NCI-H226 (cell line): ENCODE measurements at regions not wholly inside any gene's neighbourhood (a gene's known extent, or its start where the extent isn't known, plus 50 kb on each side); places are given as distances from the start of the nearest gene placed in this dataset.

Source experiments
- DNase-seq: peaks from one replicate; pipeline ENCODE4 v3.0.0-alpha.2; 2015

DNA sequence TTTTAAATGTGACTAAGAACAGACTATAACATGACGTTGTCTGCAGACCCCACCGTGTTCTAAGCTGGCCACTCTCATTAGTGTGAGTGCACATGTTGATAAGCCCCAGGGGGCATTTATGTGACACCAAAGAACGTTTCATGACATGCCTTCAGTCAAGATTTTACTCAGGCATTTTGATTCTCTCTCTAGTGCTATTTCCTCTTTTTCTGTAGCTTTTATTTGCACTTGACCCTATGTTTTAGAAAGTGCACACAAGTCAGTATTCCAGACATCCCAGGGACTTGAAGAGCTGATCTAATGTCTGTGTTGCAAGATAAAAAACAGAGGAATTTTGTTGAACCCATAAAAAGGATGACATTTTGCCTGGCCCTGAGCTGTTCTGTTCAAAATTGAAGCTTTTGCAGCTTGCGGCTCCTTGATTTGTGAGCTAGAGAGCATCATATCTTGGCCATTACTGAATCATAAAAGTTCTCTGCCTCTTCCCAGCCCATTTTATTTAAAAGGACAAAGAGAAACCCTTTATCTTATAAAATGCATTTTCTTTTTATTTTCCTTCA, 80.9 kb upstream of the TYRP1 start:
- DNase-seq = no peak

DNA sequence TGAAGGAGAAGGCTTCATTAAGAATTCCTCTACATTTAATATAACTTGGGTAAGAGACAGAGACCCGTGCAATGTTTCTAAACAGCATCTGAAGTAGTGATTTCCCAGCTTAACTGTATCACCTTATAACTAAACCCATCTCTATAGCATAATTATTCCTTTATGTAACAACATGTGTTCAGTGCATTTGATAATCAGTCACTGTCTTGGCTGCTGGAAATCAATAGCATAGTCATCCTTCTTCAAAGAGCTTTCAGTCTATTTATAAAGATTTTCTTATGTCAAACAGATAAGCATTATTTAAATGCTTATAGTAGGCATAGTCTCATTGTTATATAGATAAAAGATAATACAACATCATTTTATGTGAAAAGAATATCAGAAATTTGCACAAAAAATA, 80.1 kb upstream of the TYRP1 start:
- DNase-seq = no peak

DNA sequence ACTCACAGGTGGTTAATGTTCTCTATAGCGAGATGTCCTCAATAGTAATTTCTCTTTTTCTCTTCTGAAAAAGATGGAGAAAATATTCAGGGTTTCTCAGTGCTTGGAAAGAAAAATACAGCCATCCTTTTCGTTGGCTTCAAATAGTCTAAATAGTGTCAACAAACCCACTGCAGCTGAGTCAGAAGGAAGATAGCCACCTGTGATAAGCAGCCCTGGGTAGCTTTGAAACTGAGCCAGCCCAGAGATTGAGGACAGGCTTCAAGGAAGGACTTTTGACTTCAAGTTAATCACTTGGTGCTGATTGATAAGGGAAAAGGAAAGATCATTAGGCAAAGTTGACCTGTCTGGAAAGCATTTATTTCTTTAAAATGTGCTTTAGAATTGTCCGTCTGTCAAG, 78.7 kb upstream of the TYRP1 start:
- no peak for DNase-seq

DNA sequence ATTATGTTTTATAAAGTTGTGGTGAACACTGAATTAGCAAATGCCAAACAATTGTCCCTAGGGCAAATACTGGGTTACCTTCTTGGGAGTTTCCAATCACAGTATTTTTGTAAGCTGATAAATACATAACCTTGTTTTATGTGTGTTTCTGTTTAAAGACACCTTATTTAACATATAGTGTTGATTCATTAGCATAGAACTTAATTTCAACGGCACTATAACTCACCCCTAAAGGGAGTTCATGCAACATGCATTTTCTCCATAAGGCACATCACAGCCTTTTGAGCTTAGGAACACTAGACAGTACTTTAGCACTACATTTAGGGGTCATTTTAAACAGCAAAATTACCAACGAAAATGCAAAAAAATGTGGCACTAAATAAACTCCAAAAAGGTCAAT, 74.2 kb upstream of the TYRP1 start:
- DNase-seq = no peak

DNA sequence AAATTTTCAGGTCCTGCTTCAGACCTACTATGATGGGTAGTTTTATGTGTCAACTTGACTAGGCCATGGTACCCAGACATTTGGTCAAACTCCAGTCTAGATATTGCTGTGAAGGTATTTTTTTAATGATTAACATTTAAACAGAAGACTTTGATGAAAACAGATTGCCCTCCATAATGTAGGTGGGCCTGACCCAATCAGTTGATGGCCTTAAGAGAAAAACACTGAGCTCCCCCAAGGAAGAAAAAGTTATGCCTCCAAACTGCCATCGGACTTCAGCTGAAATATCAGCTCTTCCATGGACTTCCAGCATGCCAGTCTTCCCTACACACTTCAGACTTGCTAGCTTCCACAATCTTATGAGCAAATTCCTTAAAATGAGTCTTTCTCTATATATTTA, 67.3 kb upstream of the TYRP1 start:
- no peak for DNase-seq

DNA sequence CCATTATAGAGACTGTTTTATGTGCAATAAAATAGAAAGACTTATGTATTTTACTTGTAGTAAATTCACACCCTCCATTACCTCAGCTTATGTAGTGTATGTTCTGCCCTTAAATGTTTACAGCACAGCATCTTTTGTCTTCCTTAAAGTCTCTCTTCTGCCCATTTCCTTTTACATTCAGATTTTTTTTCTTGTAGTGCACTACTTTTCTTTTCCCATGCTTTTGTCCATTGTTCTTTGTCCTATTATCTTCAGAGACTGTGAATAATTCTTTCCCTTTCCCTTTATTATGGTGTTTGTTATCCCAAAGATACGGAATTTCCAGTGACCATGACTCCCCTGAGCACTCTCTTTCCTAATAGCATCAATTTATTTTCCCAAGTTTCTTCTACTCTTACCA, 66.1 kb upstream of the TYRP1 start:
- DNase-seq = no peak

DNA sequence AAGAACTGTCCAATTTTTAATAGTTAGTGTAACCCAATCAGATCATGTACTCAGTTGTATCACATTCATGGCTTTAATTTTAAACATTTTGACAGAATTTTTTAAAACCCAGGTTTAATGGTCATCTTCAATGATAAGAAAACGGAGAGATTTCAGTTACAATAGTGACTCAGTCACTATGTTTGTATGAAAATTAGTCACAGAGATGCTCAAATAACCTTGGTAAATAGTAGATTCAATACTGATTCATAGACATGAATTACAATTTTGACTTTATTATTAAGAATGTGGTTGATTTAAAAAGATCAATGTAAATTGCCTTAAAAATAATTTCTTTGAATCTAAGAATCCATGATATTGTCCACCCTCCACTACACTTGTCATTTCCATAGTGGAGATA, 64.6 kb upstream of the TYRP1 start:
- DNase-seq = no peak

DNA sequence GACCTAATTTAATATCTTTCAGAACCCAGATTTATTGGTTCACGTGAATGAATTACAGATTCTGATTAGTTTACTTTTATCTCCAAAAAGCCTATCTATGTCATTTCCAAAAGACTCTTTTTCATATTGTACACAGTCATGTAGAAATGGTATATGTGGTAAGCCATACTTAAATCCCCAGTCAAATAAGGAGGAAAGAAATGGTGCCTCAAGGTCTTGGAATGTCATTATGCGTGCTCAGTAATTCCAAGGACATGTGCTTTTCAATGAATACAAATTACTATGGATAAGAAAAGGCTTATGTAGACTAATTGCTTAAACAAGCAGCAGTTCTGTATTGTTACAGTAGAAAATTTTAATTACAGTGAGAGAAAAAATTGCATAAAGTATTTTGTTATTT, 64.1 kb upstream of the TYRP1 start:
- DNase-seq = no peak

DNA sequence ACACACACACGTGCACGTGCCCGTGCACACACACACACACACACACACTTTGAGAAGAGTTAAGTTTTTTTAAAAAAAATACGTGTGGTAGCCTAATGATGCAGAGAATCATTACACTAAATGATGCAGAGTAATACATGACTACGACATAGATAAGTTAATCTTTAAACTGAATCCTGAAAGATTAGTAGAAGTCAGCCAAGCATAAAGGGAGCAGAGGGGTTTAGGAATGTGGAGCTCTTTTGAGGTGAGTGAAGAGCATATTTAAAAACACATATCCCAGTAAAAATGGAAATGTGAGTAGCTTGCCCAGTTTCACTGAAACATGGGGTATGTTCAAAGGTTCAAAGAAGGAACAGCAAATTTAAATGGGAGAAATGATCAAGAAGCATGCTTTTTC, 61.3 kb upstream of the TYRP1 start:
- no peak for DNase-seq

DNA sequence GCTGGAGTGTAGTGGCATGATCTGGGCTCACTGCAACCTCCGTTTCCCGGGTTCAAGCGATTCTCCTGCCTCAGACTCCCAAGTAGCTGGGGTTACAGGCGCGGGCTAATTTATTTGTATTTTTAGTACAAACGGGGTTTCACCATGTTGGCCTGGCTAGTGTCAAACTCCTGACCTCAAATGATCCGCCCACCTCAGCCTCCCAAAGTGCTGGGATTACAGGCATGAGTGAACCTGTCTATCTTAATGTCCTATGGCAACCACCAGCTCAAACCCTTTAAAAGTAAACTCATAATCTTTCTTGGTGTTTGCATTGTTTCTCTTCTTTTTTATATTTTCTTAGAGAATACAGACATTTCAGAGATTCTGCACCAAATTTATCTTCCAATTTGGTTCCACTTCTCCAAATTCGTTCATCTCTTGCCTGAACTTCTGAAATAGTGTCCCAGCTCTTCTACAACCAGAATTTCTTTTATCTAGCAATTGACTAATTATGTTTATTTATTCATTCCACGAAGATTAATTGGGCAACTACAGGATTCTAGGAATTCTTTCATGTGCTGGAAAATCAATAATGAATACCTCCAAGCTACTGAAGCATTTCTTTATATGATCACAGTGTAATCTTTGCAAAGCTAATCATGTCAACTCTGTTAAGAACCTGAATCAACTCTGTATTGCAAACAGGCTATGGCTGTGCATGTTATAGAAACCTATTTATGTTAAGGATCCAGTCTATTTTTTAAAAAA, 60.0 kb upstream of the TYRP1 start:
- no peak for DNase-seq

DNA sequence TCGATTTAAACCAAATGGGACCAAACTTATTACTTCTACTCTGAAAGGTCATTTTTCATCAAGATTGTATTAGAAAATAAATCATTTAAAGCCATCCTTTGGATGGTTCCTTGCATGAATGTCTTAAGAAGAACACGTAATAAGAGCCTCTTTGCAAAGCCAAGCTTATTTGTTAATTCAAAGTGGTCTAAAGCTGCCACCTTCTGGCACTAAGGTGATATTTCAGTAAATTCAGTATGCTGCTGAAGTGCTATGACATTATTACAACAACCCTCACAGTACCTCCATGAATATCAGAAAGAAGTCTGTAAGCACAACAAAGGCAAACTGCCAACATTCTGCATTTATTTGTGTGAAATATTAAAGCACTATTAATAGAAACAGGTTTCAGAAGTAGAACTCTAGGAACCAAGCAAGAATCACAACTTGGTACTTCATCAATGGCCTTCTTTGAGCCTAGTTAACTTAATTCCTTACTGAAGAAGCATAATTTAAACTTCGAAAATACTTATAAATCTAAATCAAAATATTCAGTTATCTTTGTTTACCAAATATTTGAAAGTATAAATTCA, 53.1 kb upstream of the TYRP1 start:
- peak; percentile 37 for DNase-seq

DNA sequence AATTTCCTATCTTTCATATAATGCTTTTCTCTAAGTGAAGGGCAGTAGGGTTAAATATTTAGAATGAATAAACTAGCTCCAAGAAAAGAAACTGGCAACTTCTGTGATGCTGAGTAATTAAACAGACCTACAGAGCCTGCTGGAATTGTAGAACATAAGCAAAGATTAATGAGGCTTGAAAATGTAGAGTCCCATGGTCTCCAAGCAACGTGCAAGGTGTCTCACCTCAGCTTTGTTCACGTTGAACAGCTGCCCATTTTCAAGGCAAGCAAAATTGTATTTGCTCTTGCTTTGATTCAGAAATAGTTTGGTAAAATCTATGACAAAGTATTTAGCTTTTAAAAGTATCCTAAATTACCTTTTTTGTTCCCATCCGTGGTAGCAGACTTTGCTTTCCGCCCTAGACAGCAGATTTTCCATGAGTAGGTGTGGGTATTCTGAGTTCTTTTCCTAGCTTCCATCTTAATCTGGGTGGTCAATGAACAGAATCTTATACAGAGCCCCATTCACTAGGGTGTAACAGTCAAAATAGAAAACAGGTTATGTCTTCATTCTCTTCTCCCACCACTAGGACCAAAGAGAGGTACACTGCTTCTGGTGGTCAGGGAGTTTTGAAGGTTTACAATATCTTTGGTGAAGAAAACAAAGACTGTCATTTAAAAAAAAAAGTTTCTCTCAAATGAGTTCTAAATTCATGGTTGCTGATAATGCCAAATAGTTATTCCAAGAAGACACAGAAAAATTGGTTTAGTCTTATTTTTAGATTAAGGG, 52.1 kb upstream of the TYRP1 start:
- DNase-seq = no peak
